ENCODE measurements at regions not wholly inside any gene's neighbourhood (a gene's known extent, or its start where the extent isn't known, plus 50 kb on each side); places are given as distances from the start of the nearest gene placed in this dataset.

DNA sequence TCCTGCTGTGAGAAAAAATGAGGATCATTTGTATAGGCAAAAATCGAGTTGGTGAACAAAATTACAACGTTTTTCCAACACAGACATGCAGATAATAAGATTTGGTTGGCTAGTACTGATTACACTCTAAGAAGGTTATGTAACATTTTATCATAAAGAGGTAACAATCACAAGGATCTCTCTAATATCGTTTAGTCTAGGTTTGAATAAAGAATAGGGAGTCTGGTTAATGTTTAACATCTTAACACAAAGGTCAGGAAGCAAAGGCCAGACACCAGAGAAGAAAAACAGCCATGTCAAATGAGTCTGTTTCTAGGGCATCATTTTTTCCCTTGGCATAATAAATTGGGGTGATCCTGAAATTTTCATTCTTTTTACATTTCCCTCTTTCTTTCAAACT lies 207.4 kb upstream of the CHRM3 start:
- peaks cover 92% of the 10 kb centered on the region for H3K9me3 ChIP-seq (ENCODE audit: low read length)
- ChIA-PET CTCF (ENCODE audit: low intra/inter-chr PET ratio, low total read pairs) (no interaction called here), POLR2A (no interaction called here)
- H3K36me3 ChIP-seq (replicated peaks in 1 of 2; ENCODE audit: control insufficient read depth in 1 of 2, insufficient read depth in 2 of 2, low read length in 2 of 2), result no peaks in the 10 kb centered on the region
- no peak overlapping the region for H2AFZ ChIP-seq (ENCODE audit: low read length)
- no peak for ATAC-seq
- DNase-seq (ENCODE audit: low spot score), result no peak
- H3K79me2 ChIP-seq (ENCODE audit: insufficient read depth, low read length), result no peaks in the 10 kb centered on the region
- no peak overlapping the region for H3K9ac ChIP-seq (ENCODE audit: insufficient read depth, low read depth, low read length)
- no peak overlapping the region for H3K27ac ChIP-seq (ENCODE audit: extremely low read length, insufficient read depth, low read length)
- no peaks in the 10 kb centered on the region for H3K4me1 ChIP-seq (ENCODE audit: insufficient read depth, low read length)
- no TSS peak for BruUV-seq (replicated peaks)
- WGBS (ENCODE audit: low lambda C conversion rate), result 4% methylated on average over 3 of the region's 3 CpGs
- FAIRE-seq, result no peak
- no peak overlapping the region for H3K4me3 ChIP-seq (replicated peaks in 1 of 3; ENCODE audit: insufficient read depth in 1 of 3, low read depth in 2 of 3, low read length in 3 of 3)
- no peak overlapping the region for H3K4me2 ChIP-seq (ENCODE audit: low read depth, low read length)
- H4K20me1 ChIP-seq (ENCODE audit: insufficient read depth, low read length), result no peaks in the 10 kb centered on the region
- in situ Hi-C loops (cut with HindIII; ENCODE audit: extremely low pct_ligation_motif_present, low pct_unique_long_range_greater_than_20kb) (no loop called here), intact Hi-C loops (cut with micrococcal nuclease; ENCODE audit: unreplicated experiment) (no loop called here)
- TF ChIP-seq SUZ12 (IDR thresholded peaks at IDR 0.05; ENCODE audit: low read depth, low read length) (no peak), ZBTB20 (CRISPR knock-in tag; IDR thresholded peaks at IDR 0.05; ENCODE audit: borderline replicate concordance, low read depth) (no peak)
- TF ChIP-seq, protein P1, sequence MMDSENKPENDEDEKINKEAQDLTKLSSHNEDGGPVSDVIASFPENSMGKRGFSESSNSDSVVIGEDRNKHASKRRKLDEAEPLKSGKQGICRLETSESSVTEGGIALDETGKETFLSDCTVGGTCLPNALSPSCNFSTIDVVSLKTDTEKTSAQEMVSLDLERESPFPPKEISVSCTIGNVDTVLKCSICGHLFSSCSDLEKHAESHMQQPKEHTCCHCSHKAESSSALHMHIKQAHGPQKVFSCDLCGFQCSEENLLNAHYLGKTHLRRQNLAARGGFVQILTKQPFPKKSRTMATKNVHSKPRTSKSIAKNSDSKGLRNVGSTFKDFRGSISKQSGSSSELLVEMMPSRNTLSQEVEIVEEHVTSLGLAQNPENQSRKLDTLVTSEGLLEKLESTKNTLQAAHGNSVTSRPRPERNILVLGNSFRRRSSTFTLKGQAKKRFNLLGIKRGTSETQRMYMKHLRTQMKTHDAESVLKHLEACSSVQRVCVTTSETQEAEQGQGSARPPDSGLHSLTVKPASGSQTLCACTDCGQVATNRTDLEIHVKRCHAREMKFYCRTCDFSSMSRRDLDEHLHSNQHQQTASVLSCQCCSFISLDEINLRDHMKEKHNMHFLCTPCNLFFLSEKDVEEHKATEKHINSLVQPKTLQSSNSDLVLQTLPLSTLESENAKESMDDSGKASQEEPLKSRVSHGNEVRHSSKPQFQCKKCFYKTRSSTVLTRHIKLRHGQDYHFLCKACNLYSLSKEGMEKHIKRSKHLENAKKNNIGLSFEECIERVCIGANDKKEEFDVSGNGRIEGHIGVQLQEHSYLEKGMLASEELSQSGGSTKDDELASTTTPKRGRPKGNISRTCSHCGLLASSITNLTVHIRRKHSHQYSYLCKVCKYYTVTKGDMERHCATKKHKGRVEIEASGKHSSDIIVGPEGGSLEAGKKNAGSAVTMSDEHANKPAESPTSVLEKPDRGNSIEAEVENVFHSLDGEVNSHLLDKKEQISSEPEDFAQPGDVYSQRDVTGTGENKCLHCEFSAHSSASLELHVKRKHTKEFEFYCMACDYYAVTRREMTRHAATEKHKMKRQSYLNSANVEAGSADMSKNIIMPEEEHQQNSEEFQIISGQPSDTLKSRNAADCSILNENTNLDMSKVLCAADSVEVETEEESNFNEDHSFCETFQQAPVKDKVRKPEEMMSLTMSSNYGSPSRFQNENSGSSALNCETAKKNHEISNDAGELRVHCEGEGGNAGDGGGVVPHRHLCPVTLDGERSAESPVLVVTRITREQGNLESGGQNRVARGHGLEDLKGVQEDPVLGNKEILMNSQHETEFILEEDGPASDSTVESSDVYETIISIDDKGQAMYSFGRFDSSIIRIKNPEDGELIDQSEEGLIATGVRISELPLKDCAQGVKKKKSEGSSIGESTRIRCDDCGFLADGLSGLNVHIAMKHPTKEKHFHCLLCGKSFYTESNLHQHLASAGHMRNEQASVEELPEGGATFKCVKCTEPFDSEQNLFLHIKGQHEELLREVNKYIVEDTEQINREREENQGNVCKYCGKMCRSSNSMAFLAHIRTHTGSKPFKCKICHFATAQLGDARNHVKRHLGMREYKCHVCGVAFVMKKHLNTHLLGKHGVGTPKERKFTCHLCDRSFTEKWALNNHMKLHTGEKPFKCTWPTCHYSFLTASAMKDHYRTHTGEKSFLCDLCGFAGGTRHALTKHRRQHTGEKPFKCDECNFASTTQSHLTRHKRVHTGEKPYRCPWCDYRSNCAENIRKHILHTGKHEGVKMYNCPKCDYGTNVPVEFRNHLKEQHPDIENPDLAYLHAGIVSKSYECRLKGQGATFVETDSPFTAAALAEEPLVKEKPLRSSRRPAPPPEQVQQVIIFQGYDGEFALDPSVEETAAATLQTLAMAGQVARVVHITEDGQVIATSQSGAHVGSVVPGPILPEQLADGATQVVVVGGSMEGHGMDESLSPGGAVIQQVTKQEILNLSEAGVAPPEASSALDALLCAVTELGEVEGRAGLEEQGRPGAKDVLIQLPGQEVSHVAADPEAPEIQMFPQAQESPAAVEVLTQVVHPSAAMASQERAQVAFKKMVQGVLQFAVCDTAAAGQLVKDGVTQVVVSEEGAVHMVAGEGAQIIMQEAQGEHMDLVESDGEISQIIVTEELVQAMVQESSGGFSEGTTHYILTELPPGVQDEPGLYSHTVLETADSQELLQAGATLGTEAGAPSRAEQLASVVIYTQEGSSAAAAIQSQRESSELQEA (CRISPR knock-in tag; IDR thresholded peaks at IDR 0.05; ENCODE audit: not compliant biosample characterization), result no peak
- no peaks in the 10 kb centered on the region for H3K27me3 ChIP-seq (ENCODE audit: control insufficient read depth in 1 of 2, insufficient read depth in 2 of 2, low read length in 2 of 2)
